DND-41 (cell line): ENCODE measurements at regions not wholly inside any gene's neighbourhood (a gene's known extent, or its start where the extent isn't known, plus 50 kb on each side); places are given as distances from the start of the nearest gene placed in this dataset.

ENCODE experiments used
- EZH2 ChIP-seq: IDR thresholded peaks from 3 replicates; pipeline ENCODE4 v1.6.1; 2012; ENCODE audit warnings: borderline replicate concordance, low read depth, mild to moderate bottlenecking, moderate library complexity, low read length, inconsistent platforms; ENCODE audit not compliant: severe bottlenecking
- TF ChIP-seq, protein P1 (sequence below): IDR thresholded peaks from 2 replicates; pipeline ENCODE4 v1.5.1; 2012; ENCODE audit warnings: borderline replicate concordance, low read length, moderate library complexity, mild to moderate bottlenecking; ENCODE audit not compliant: poor library complexity, severe bottlenecking; ENCODE audit errors: extremely low read depth

DNA sequence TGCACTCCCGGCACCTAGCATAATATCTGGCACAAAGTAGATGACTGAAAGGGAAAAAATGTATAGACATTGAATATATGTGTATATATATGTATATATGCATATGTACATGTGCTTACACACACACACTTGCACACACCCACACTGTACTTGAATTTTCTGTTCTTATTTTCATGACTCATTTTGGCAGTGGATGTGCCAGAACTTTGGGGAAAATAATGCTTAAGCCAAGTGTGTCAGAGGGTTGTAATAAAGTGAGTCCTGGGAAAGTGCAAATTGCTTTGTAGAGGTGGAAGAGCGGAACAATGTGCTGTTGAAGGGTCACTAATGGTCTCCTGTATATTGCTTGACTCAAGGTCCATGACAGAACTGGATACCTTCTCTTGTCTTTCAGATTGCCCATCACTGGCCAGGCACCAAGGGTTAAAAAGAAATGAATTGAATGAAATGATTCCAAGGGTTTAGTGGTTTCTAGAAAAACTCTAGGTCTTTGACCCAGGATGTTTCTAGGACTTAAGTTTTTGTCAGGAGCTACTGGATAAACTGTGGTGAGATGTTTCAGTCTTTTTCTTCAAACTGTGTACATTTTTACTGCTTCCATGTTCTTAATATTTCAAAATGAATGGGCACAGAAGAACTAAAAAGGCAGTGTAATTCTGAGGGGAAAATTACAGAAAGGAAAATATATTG, 129.9 kb upstream of the MOCS2 start:
- TF ChIP-seq EZH2, result no peak
- TF ChIP-seq, protein P1, sequence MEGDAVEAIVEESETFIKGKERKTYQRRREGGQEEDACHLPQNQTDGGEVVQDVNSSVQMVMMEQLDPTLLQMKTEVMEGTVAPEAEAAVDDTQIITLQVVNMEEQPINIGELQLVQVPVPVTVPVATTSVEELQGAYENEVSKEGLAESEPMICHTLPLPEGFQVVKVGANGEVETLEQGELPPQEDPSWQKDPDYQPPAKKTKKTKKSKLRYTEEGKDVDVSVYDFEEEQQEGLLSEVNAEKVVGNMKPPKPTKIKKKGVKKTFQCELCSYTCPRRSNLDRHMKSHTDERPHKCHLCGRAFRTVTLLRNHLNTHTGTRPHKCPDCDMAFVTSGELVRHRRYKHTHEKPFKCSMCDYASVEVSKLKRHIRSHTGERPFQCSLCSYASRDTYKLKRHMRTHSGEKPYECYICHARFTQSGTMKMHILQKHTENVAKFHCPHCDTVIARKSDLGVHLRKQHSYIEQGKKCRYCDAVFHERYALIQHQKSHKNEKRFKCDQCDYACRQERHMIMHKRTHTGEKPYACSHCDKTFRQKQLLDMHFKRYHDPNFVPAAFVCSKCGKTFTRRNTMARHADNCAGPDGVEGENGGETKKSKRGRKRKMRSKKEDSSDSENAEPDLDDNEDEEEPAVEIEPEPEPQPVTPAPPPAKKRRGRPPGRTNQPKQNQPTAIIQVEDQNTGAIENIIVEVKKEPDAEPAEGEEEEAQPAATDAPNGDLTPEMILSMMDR, result no peak
